Right renal cortex interstitium (tissue), 3 donors: ENCODE measurements at regions not wholly inside any gene's neighbourhood (a gene's known extent, or its start where the extent isn't known, plus 50 kb on each side); places are given as distances from the start of the nearest gene placed in this dataset.

Source experiments
- DNase-seq, 3 donors: peaks; one replicate each; pipeline ENCODE4 v3.0.0-alpha.2; 2013; ENCODE audit warnings: low read depth in 3 of 3, low spot score in 2 of 3

DNA sequence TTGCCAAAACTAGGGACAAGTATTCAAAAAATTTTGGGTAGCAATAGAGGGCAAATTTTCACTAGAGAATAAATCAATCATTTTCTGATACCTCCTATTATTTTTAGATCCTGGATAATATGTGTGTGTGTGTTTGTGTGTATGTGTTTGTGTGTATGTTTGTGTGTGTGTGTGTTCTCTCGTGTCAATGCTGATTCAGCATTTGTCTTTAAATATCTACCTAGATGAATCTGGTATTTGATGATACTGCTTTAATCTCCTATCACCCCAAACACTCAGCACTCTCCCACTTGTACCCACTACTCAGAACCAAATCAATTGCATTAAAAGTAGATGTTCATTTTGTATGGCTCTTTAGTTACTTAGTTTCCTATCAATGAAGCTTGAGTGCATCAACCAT, 101.3 kb upstream of the NPFFR2 start:
- no peak for DNase-seq

DNA sequence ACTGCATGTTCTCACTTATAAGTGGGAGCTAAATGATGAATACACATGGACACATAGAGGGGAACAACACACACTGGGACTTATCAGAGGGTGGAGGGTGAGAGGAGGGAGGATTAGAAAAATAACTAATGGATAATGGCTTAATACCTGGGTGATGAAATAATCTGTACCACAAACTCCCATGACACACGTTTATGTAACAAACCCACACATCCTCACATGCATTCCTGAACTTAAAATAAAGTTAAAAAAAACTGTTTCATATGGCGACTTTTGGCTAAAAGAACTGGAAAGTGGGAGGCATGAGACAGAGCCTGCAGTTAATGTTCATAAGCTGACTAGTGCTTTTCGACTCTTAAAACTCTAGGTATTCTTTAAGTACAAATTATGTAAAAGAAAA, 98.9 kb upstream of the NPFFR2 start:
- no peak for DNase-seq

DNA sequence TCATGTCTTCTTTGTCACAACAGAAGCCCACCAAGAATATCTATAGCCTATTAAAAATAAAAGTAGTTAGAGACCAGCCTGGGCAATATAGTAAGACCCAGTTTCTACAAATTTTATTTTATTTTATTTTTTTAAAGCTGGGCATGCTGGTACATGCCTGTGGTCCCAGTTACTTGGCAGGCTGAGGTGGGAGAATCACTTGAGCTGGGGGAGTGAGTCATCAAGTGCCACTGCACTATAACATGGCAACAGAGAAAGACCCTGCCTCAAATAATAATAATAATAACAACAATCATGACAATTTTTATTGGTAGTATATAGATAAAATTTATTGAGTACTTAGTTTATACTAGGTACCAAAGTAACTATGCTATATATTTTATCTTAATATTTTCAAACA, 93.0 kb upstream of the NPFFR2 start:
- DNase-seq = no peak

DNA sequence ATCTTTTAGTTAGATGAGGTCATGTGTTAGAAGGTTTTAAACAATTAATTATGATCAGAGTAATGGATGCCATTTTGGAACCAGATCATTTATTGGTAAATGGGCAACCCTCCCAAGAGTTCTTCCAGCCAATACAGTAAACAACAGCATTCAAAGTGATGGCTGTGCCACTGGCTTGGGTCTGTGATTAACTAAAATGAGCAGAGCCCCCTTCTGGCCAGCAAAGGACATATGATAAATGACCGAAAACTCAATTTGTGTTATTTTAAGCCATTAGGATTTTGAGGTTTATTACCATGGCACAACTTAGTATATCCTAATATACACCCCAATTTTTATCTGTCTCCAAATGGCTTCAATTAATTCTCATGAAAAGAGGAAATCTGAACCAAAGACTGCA, 90.8 kb upstream of the NPFFR2 start:
- DNase-seq = peak in 1 of 3 donors; percentile 9

DNA sequence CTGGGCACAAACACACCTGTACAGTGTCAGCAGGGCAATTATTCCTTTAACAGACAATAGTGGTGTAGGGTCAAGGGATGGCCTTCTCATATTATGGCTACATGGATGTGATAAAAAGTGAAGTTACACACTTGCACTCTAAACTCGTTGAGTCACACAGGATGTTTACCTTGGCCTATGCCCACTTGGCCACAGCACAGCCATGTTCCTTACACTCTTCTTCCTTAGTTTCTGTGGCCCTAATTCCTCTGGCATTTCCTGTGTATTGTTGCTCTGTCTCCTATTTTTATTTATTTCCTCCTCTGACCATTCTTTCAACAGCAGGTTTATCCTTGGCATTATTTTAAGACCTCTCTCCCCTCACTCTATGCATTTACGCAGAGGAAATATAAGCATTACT, 86.8 kb upstream of the NPFFR2 start:
- DNase-seq = no peak

DNA sequence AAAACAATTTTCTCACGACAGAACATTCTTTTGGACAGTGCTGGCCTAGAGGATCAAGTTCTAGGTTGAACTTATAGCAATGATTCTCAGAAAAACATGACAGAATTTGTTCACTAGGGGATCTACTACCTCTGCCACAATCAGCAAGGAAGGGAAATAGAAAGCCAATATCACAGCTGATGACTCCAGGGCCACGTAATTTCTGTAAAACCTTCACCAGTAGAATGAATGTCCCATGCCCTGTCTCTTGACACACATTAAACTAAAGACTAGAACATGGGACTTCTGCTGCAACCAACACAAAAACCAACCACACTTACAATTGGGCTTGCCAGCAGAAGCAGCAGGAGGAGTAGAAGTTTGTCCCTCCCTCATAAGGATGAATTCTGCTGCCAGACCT, 86.0 kb upstream of the NPFFR2 start:
- no peak for DNase-seq

DNA sequence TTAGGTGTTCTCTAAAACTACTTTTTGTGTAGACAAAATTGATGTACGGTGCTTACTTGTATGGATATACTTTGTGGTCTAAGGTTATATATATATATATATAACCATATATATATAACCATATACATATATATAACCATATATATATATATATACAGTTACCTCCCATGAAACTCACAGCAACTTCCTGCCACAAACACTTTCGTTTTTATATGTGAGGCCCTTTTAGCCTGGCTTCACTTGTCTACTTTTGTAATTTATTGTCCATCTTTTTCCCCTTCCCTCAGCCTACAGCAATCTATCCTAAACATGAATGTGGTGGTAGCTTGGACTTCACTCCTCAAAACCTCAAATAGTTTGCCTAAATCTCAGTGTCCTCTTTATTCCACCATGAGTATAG, 72.8 kb upstream of the NPFFR2 start:
- DNase-seq = no peak

DNA sequence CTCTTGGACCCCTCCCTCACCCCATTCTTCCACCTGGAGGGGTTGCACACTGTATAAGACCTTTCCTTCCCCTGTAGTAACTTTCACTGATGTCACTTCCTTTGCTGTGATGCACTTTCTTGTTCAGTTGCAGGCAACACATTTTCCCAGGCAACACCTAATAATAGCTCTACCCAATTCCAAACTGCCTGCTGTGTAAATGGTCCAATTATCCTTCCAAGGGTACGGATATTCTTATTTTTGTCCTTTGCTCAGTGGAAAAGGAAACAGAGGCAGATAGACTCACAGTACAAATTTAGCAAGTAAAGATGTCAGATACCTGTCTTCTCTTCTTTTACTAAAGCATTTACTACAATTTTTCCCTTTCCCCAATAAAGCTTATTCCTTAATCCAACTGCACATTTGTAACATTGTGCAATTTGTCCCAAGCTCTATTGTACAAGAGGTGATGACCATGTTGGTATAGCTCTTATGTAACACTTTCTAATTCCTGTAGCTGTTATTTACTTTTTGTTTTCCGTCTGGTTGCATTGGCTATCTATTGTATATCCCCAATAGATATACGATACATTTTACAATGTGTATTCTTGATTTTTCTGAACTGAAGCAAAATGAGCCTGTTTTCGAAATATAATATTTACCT, 69.1 kb upstream of the NPFFR2 start:
- no peak for DNase-seq

DNA sequence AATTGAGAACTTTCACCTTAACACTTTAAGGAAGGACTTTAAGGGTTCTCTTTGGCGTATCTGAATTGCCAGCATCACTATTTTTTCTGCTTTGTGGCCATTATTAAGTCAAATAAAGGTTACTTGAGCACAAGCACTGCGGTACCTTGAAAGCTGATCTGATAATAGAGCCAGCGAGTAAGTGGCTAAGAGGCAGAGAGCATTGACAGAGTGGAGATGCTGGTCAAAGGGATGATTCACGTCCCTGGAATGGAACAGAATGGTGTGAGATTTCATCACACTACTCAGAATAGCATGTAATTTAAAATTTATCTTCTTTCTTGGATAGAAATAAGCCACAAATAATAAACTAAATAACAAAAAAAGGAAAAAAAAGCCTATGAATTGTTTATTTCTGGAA, 57.1 kb upstream of the NPFFR2 start:
- no peak for DNase-seq

DNA sequence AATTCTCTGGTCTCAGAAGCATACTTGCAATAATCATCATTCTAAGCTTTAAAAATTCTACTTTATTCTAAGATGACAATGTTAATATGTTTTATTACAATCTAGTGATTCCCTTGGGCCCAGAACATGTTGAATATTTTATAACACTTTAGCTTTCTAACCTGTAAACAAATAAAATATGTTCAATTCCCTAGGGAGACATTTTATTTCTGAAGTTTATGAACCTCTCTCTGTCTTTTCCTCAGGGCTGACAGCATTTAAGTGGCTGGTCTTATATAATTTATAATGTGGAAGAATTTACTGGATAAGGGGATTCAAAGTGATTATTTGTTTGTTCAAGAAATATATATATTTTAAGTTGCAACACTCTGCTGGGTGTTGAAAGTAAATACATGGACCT, 55.3 kb upstream of the NPFFR2 start:
- DNase-seq = no peak

DNA sequence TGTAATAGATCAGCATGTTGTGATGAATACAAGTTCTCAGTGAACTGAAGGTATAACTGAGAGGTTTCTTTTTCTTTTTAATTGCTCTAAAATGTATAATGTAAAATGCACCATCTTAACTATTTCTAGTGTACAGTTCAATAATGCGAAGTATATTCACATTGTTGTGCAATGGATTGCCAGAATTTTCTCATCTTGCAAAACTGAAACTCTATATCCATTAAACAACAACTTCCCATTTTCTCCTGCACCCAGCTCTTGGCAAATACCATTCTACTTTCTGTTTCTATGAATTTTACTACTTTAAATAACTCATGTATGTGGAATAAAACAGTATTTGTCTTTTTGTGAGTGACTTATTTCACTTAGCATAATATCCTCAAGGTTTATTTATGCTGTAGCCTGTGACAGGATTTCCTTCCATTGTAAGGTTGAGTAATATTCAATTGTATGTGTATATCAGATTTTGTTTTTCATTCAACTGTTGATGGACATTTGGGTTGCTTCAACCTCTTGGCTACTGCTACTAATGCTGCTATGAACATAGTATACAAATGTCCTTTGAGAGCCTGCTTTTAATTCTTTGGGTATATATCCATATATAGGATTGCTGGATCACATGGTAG, 53.5 kb upstream of the NPFFR2 start:
- no peak for DNase-seq

DNA sequence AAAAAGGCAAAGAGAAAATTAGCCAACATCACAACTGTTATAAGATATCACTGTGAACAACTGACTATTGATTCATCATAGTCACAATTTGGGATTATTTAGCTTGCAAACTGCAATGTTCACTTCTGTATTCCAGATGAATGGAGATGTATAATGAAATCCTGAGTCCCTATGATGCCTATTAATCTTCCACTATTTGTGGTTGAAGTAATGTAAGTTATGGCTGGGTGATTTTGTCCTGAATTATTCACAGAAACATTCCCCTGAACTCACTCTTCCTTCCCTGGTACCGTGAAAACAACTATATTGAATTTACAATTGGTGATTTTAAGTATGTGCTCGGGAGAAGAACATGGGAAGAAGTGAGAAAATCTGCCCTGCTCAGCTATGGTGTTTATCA, 50.8 kb upstream of the NPFFR2 start:
- no peak for DNase-seq
